GM12891 (cell line): ENCODE measurements at regions not wholly inside any gene's neighbourhood (a gene's known extent, or its start where the extent isn't known, plus 50 kb on each side); places are given as distances from the start of the nearest gene placed in this dataset.

Experiments
- PAX5 ChIP-seq: IDR thresholded peaks from 2 replicates; pipeline ENCODE4 v1.6.1; 2011; ENCODE audit warnings: low read length, moderate library complexity, mild to moderate bottlenecking; ENCODE audit not compliant: insufficient read depth, severe bottlenecking
- POLR2A ChIP-seq: IDR thresholded peaks from 2 replicates; pipeline ENCODE4 v1.6.1; 2011; ENCODE audit warnings: low read depth, low read length, control low read depth
- POLR2AphosphoS5 ChIP-seq: IDR thresholded peaks from 2 replicates; pipeline ENCODE4 v1.6.1; 2011; ENCODE audit warnings: low read depth, low read length, control low read depth
- POU2F2 ChIP-seq: IDR thresholded peaks from 2 replicates; pipeline ENCODE4 v1.6.1; 2011; ENCODE audit warnings: low read depth, mild to moderate bottlenecking, control low read depth, low read length, moderate library complexity
- SPI1 ChIP-seq: IDR thresholded peaks from 2 replicates; pipeline ENCODE4 v1.6.1; 2011; ENCODE audit warnings: low read depth, low read length, control low read depth
- TAF1 ChIP-seq: IDR thresholded peaks from 2 replicates; pipeline ENCODE4 v1.6.1; 2011; ENCODE audit warnings: low read depth, low read length, control low read depth

DNA sequence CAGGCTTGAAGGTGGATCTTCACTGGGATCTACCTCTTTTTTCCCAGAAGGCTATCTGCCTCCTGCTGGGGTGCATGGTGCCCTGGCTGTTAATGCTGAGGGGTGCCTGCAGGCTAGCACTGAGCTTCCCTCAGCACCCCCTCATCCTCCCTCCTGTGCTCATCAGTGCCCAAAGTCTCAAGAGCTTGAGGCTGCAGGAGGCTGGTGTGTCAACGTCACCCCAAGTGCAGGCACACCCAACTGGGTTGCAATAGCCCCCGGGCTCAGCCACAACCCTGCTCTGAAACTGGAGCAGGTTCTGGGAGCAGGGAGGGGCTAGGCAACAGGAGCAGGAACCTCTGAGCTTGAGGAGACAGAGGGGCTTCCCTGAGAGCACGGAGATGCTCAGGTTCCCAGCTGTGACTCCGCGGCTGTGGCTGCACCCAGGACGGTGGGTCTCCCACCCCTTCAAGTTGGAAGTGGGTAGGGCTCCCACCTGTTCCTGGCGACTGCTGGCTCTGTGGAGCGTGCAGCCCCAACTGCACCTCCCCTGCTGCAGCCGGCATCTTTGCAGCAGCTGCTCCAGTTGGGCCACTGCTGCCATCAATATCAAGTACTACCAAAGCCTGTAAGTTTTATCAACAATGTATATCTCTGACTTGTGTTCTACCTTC is 1266.6 kb upstream of the C9orf72 start:
- no peak for TF ChIP-seq TAF1
- no peak for TF ChIP-seq POLR2A
- TF ChIP-seq POLR2AphosphoS5: no peak
- no peak for TF ChIP-seq SPI1
- no peak for TF ChIP-seq PAX5
- no peak for TF ChIP-seq POU2F2
